NCI-H345 treated with DMSO at 0.1 percent for 48 hours (cell line): ENCODE measurements at regions not wholly inside any gene's neighbourhood (a gene's known extent, or its start where the extent isn't known, plus 50 kb on each side); places are given as distances from the start of the nearest gene placed in this dataset.
A peak's percentile ranks its signal among the peaks of the same experiment; 100 is the strongest.
"Not testable (repeated sequence)": the region's sequence is repeated elsewhere in the genome, so short reads cannot be mapped to it uniquely, and the experiment has no call there.

Experiments
- DNase-seq: peaks from one replicate; lab custom pipeline; 2025; ENCODE audit not compliant: unreplicated experiment; lab: John Stamatoyannopoulos, UW

DNA sequence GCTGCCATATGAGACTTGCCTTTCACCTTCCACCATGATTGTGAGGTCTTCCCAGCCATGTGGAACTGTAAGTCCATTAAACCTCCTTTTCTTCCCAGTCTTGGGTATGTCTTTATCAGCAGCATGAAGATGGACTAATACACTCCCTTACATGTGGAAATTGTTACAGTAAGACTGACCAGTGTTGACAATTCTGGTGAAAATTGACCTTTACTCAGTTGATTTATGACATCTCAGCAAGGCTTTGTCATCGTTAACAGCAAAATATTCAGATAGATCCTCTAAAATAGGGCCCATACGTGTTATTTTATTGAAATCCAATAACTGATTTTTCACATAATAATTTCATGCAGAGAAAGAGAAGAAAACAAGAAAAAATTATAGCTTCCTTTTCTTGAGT is 377.9 kb upstream of the SEMA3C start:
- DNase-seq: no peak

DNA sequence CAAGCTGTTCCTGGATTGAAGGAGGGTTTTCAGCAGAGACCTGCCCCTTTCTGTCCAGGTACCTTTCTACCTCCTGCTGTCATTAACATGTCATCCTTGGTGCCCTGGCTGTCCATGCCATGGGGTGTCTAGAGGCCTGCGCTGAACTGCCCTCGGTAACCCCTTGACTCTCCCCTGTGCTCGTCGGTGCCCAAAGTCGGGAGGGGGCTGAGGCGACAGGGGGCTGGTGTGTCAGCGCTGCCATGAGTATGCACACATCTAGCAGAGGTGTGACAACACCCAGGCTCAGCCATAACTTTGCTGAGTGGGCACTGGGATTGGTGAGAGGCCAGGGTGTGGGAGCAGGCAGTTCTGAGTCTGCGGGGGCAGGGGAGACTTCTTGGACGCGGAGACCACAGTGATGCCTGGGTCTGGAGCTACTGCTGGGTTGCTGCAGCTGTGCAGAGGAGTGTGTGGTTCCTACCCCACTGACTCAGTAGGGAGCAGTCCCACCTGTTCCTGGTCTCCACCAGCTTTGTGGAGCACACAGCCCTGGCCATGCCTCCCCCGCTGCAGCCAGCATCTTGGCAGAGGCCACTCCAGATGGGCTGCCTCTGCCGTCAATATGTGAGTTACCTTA is 376.2 kb upstream of the SEMA3C start:
- DNase-seq: no peak

- no peak for DNase-seq
Measured at GRCh38 chr7:81293806-81294205, 375.0 kb upstream of the SEMA3C start.

DNA sequence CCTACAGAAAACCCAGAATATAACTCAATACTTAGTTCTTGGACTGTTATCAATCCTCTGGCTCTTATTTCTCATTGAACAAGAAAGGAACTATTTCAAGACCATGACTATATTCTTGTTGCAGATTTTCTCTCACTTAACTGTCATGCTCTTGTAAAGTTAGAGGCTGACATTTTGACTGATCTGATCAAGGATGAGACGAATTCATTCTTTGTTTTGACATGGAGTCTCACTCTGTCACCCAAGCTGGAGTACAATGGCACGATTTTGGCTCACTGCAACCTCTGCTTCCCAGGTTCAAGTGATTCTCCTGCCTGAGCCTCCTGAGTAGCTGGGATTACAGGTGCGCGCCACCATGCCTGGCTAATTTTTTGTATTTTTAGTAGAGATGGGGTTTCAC is 367.9 kb upstream of the SEMA3C start:
- not testable (repeated sequence) for DNase-seq

DNA sequence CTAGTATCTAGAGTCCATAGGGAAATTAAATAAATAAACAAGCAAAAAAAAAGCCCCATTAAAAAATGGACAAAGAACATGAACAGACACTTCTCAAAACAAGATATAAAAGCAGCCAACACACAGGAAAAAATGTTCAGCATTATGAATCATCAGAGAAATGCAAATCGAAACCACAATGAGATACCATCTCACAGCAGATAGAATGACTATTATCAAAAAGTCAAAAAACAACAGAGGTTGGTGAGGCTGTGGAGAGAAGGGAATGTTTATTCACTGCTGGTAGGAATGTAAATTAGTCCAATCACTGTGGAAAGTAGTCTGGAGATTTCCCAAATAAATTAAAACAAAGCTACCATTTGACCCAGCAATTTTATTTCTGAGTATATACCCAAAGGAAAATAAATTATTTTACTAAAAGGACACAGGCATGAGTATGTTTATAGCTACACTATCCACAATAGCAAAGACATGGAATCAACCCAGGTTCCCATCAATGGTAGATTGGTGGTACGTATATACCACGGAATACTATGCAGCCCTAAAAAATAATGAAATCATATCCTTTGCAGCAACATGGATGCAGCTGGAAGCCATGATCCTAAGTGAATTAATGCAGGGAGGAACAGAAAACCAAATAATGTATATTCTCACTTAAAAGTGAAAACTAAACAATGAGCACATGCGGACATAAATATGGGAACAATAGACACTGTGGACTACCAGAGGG is 366.5 kb upstream of the SEMA3C start:
- no peak for DNase-seq

DNA sequence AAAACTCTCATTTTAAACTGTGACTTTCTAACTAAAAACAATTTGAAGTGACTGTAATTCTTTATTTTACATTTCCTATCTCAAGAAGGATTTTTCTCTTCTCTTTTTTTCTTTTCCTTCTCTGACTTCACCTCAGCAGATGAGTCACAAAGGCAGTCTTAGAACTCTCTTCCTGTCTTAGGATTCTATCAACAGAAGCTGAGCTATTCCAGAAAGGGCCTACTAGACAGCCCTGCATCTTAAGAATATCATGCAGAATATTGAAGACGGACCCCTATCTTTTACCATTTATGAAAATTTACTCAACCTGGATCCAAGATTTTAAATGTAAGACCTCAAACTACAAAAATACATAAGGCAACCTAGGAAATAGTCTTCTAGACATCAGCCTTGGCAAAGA is 365.7 kb upstream of the SEMA3C start:
- no peak for DNase-seq

GRCh38 chr7:81280531-81280930 is 361.7 kb upstream of the SEMA3C start:
- no peak for DNase-seq

- no peak for DNase-seq
Measured at GRCh38 chr7:81277691-81278090, 358.8 kb upstream of the SEMA3C start.

DNA sequence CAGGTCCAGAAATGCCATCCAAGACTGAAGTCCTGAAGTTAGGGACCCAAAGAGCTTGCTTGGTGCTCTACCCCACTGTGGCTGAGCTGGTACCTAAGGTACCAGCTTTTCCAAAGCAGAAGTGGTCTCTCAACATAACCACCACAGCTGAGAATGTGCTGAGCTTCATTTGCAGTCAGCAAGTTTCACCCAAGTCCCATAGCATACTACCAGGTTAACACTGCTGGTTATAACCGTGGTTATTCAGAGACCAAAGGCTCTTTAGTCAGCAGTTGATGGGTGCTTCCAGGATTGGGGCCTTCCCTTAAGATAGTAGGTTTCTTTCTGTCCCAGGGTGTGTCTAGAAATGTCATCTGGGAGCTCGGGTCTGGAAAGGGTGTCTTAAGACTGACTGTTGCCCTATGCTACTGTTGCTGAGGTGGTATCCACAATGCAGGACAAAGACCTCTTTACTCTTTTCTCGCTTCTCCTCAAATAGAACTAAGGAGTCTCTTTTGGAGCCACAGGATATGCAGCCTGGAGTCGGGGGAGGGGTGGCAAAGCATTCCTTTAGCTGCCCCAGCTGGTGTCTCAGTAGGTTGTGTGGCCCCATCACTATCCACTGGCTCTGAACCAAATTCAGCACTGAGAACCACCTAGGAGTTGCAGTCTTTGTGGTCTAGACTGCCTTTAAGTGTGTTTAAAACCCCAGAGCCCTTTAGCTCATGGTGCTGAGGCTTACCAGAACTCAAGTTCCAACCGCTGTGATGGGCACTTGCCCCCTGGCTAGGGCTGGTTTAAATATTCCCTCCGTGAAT is 354.9 kb upstream of the SEMA3C start:
- no peak for DNase-seq

- DNase-seq: no peak
Measured at GRCh38 chr7:81272176-81272575, 353.3 kb upstream of the SEMA3C start.

DNA sequence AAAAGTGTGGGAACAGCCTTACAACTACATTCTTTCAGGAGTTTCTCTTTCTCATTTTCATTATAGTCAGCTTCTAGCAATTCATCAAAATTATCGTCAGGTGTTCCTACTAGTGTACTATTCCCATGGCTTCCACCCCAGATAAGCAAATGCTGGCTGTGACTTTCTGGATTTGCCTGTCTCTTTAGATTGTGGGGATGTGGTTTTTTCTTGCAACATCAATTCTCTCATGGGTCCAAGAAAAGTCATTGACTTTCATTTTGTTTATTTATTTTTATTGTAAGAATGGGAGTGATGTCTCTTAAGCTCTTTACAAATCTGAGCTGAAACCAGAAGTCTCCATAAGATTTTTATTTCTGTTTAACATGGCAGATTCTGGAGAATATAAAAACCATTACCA is 349.7 kb upstream of the SEMA3C start:
- DNase-seq: no peak

DNA sequence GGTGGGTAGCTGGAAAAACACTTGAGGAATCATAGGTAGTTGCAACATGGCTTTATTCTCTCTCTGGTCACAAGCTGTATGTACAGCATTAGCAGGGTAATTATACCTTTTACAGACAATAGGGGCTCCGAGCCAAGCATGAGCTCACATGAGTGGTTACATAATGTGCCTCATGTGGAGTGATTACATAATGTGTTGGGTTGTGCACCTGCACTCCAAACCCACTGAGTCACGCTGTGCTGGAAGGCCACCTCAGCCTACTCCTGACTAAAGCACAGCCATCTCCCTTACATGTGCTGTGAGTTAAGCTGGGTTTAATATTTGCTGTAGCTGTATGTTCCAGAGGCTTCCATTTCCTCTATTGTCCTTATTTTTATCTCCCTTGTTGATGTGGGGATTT is 348.7 kb upstream of the SEMA3C start:
- DNase-seq: peak; percentile 52

DNA sequence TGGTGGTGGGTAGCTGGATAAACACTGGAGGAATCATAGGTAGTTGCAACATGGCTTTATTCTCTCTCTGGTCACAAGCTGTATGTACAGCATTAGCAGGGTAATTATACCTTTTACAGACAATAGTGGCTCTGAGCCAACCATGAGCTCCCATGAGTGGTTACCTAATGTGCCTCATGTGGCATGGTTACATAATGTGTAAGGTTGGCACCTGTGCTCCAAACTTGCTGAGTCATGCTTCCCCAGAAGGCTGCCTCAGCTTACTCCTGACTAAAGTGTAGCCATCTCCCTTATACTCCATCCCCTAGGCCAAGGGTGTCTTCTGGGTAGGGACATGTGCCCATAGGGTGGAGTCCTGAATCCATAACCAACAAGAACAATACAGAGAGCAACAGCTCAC is 345.3 kb upstream of the SEMA3C start:
- DNase-seq: no peak

GRCh38 chr7:81260152-81260551 is 341.3 kb upstream of the SEMA3C start:
- DNase-seq: no peak

DNA sequence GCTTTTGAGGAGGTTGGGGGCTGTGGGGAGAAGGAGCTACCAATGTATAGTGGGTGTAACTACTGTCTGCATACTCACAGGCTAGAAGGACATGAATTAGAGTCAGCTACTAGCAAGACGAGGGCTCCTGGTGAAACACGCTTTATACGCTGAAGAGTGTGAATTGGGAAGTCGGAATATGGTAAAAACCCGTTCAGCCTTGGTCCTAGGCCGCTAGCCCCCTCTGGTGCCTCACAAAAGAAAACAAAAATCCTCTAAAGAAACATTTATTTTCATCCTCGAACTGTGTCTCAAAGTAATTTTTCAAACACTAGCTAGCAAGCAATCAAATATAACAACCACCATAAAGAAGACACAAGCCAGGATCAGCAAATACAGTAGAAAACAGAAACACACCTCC is 338.1 kb upstream of the SEMA3C start:
- DNase-seq: no peak

- no peak for DNase-seq
Measured at GRCh38 chr7:81248420-81248819, 329.6 kb upstream of the SEMA3C start.

GRCh38 chr7:81247364-81247763 is 328.5 kb upstream of the SEMA3C start:
- DNase-seq: not testable (repeated sequence)

- no peak for DNase-seq
Measured at GRCh38 chr7:81245353-81245752, 326.5 kb upstream of the SEMA3C start.

GRCh38 chr7:81244224-81244623 is 325.4 kb upstream of the SEMA3C start:
- DNase-seq: no peak

GRCh38 chr7:81236560-81236959 is 317.7 kb upstream of the SEMA3C start:
- DNase-seq: no peak

DNA sequence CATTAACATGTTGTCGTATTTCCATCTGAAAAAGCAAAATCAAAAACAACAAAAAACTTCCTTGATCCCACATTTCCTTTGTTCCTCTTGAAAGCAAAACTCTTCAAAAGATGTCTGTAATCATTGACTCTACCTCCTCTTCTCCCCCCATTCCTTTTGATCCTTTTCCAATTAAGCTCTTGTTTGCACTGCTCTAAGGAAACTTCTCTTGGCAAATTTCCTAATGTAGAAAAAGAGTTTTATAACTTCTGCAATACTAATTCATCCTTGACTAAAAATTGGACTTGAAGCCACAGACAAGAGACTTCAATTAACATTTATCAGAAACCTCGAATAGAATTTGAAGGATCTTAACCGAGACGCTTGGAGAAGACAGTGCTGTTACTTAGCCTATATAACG is 317.1 kb upstream of the SEMA3C start:
- DNase-seq: no peak

GRCh38 chr7:81234896-81235295 is 316.0 kb upstream of the SEMA3C start:
- no peak for DNase-seq
